ENCODE measurements at regions not wholly inside any gene's neighbourhood (a gene's known extent, or its start where the extent isn't known, plus 50 kb on each side); places are given as distances from the start of the nearest gene placed in this dataset.

DNA sequence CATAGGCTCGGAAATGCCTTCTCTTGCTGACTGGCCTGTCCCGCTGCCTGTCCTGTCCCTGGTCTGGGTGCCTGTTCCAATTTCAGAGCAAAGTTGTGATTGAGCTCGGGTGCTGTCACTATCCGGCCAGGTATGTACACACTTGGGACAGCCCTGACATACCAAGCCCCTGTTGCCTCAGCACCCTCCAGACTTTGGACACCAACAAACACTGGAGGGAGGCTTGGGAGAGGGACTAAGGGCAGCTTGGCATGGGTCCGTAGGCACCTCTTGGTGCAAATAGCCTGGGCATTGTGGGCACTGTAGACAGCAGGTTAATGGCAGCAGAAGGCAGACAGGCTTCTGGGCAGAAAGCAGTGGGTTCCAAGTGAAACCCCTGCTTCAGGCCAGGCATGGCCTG lies 86.3 kb upstream of the SEMA6A start:
- H3K4ac ChIP-seq (ENCODE audit: low read depth, low read length): no peak overlapping the region
- H2BK20ac ChIP-seq (ENCODE audit: low read depth, low read length, poor library complexity, severe bottlenecking): no peak overlapping the region
- peaks cover 7 to 16% (median 10%) of the 10 kb centered on the region in 3 experiments for H3K36me3 Mint-ChIP-seq (ENCODE audit: insufficient read depth in 1 of 3, low read depth in 3 of 3)
- DNase-seq: no peak
- peaks cover 10 to 11% of the 10 kb centered on the region in 2 experiments for H3K9me3 Mint-ChIP-seq
- H3K4me3 Mint-ChIP-seq: no peak overlapping the region
- no peak overlapping the region for H4K5ac ChIP-seq (ENCODE audit: insufficient read length, low read depth, low read length)
- no peak overlapping the region for H3K27ac Mint-ChIP-seq
- H3K79me1 ChIP-seq (ENCODE audit: insufficient read depth, low read depth, low read length, poor library complexity, severe bottlenecking): no peaks in the 10 kb centered on the region
- peaks cover 6 to 8% of the 10 kb centered on the region in 2 experiments for H3K4me1 Mint-ChIP-seq
- no peak overlapping the region for H3K56ac ChIP-seq (ENCODE audit: insufficient read length, low read depth, low read length)
- H3K79me2 ChIP-seq (ENCODE audit: insufficient read depth, low read length): no peaks in the 10 kb centered on the region
- H4K20me1 ChIP-seq (ENCODE audit: control insufficient read depth, insufficient read depth, insufficient read length): no peaks in the 10 kb centered on the region
- H2BK12ac ChIP-seq (ENCODE audit: insufficient read length, low read depth, low read length): no peak overlapping the region
- no peak overlapping the region for H2AK5ac ChIP-seq (ENCODE audit: insufficient read length, low read length)
- no peak overlapping the region for H2BK120ac ChIP-seq (ENCODE audit: low read depth, low read length, poor library complexity, severe bottlenecking)
- no peak overlapping the region for H3K4me2 ChIP-seq (ENCODE audit: insufficient read depth, insufficient read length, low read length)
- H3T11ph ChIP-seq (ENCODE audit: low read length): no peak overlapping the region
- H3K4me1 ChIP-seq (ENCODE audit: insufficient read depth, low read length): 0 out of 2 replicates have a peak, but pooled peaks cover 3% of the 10 kb centered on the region
- no peak overlapping the region for H4K8ac ChIP-seq (replicated peaks; ENCODE audit: insufficient read length, low read depth, low read length)
- H3K9me3 ChIP-seq (ENCODE audit: control insufficient read depth, low read depth, low read length): peaks cover 14% of the 10 kb centered on the region
- no peak overlapping the region for H2BK5ac ChIP-seq (ENCODE audit: insufficient read length, low read length)
- H3K27me3 Mint-ChIP-seq (ENCODE audit: low read depth): no peaks in the 10 kb centered on the region; the same call in 1 of the 2 replicates
- H4K91ac ChIP-seq (ENCODE audit: insufficient read length, low read depth, low read length): no peak overlapping the region
- no peak overlapping the region for H3K9ac ChIP-seq (ENCODE audit: extremely low read depth, insufficient read length, low read length)
- TF ChIP-seq, protein P1, sequence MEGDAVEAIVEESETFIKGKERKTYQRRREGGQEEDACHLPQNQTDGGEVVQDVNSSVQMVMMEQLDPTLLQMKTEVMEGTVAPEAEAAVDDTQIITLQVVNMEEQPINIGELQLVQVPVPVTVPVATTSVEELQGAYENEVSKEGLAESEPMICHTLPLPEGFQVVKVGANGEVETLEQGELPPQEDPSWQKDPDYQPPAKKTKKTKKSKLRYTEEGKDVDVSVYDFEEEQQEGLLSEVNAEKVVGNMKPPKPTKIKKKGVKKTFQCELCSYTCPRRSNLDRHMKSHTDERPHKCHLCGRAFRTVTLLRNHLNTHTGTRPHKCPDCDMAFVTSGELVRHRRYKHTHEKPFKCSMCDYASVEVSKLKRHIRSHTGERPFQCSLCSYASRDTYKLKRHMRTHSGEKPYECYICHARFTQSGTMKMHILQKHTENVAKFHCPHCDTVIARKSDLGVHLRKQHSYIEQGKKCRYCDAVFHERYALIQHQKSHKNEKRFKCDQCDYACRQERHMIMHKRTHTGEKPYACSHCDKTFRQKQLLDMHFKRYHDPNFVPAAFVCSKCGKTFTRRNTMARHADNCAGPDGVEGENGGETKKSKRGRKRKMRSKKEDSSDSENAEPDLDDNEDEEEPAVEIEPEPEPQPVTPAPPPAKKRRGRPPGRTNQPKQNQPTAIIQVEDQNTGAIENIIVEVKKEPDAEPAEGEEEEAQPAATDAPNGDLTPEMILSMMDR (conservative IDR thresholded peaks at IDR 0.05): no peak
- H2BK15ac ChIP-seq (ENCODE audit: low read depth, low read length): no peak overlapping the region
- H3K27ac ChIP-seq (ENCODE audit: insufficient read length, low read depth, low read length): no peak overlapping the region
- H3K23me2 ChIP-seq (ENCODE audit: insufficient read length, low read depth, low read length, poor library complexity, severe bottlenecking): no peaks in the 10 kb centered on the region
- no peak overlapping the region for H3K18ac ChIP-seq (ENCODE audit: insufficient read length, low read depth, low read length)
- H3K14ac ChIP-seq (ENCODE audit: insufficient read depth, low read length): no peak overlapping the region; the same call in 1 of the 2 replicates
- no peak overlapping the region for H3K23ac ChIP-seq (ENCODE audit: insufficient read length, low read depth, low read length)
- H2AFZ ChIP-seq (ENCODE audit: low read length): no peak overlapping the region
- WGBS (ENCODE audit: extremely low coverage, insufficient read length, low lambda C conversion rate): no CpG with 5 or more reads among the region's 5 CpGs
- no peaks in the 10 kb centered on the region; the same call in 1 of the 2 replicates for H3K27me3 ChIP-seq (ENCODE audit: insufficient read depth, low read length)
